HL-60 (cell line): ENCODE measurements at regions not wholly inside any gene's neighbourhood (a gene's known extent, or its start where the extent isn't known, plus 50 kb on each side); places are given as distances from the start of the nearest gene placed in this dataset.

ENCODE experiments used
- DNase-seq, 2 experiments: peaks; one replicate each; pipeline ENCODE4 v3.0.0-alpha.2; 2010 to 2020; ENCODE audit warnings: low read depth in 1 of 2, low spot score in 1 of 2
- H3K27ac ChIP-seq: fragments of 250-450 bp; sonication (Bioruptor Pico); replicated peaks from 2 replicates; pipeline ENCODE4 v1.5.1; 2020; ENCODE audit warnings: mild to moderate bottlenecking, moderate library complexity
- H3K27me3 ChIP-seq: fragments of 250-450 bp; sonication (Bioruptor Pico); 2 replicates; pipeline ENCODE4 v1.5.1; 2021; ENCODE audit warnings: mild to moderate bottlenecking, moderate library complexity; ENCODE audit not compliant: insufficient read depth, poor library complexity, severe bottlenecking
- H3K4me3 ChIP-seq: replicated peaks from 2 replicates; pipeline ENCODE4 v1.5.1; 2011; ENCODE audit warnings: mild to moderate bottlenecking, control low read depth, low read length; ENCODE audit not compliant: insufficient read depth
- CTCF ChIP-seq: IDR thresholded peaks from one replicate; pipeline ENCODE4 v1.5.1; 2011; ENCODE audit warnings: low read length, control low read depth, inconsistent platforms; ENCODE audit not compliant: insufficient read depth
- GABPA ChIP-seq: IDR thresholded peaks from 2 replicates; pipeline ENCODE4 v1.6.1; 2012; ENCODE audit warnings: low read depth
- POLR2AphosphoS5 ChIP-seq: IDR thresholded peaks from 2 replicates; pipeline ENCODE4 v1.6.1; 2012; ENCODE audit warnings: low read depth
- REST ChIP-seq: IDR thresholded peaks from 2 replicates; pipeline ENCODE4 v1.6.1; 2012; ENCODE audit warnings: low read depth; ENCODE audit not compliant: insufficient replicate concordance
- SPI1 ChIP-seq: IDR thresholded peaks from 2 replicates; pipeline ENCODE4 v1.6.1; 2012; ENCODE audit warnings: low read depth, mild to moderate bottlenecking, borderline replicate concordance

- TF ChIP-seq GABPA, result no peak
- TF ChIP-seq CTCF, result no peak
- no peak for TF ChIP-seq REST
- no peak for TF ChIP-seq POLR2AphosphoS5
- no peak for TF ChIP-seq SPI1
- Histone ChIP-seq H3K4me3 (no peak overlapping the region), H3K27me3 (no peaks in the 10 kb centered on the region), H3K27ac (no peak overlapping the region)
- DNase-seq, result no peak
Measured at GRCh38 chr15:69860921-69861320, 236.8 kb downstream of the TLE3 start.

GRCh38 chr15:69861331-69862171 lies 236.2 kb downstream of the TLE3 start:
- H3K27me3 ChIP-seq, result no peaks in the 10 kb centered on the region
- no peak for DNase-seq
- no peak overlapping the region for H3K4me3 ChIP-seq
- no peak overlapping the region for H3K27ac ChIP-seq
- no peak for TF ChIP-seq SPI1
- TF ChIP-seq REST, result no peak

GRCh38 chr15:69862540-69862939 lies 235.2 kb downstream of the TLE3 start:
- Histone ChIP-seq H3K27ac (no peak overlapping the region), H3K27me3 (no peaks in the 10 kb centered on the region), H3K4me3 (no peak overlapping the region)
- no peak for DNase-seq
- TF ChIP-seq POLR2AphosphoS5 (no peak), REST (no peak), GABPA (no peak), CTCF (no peak), SPI1 (no peak)
